GM21786 (cell line): ENCODE measurements at regions not wholly inside any gene's neighbourhood (a gene's known extent, or its start where the extent isn't known, plus 50 kb on each side); places are given as distances from the start of the nearest gene placed in this dataset.

Experiments used
- ATAC-seq: cut with Tn5 transposase; IDR thresholded peaks from one replicate; pipeline ENCODE4 v1.9.1; 2021; ENCODE audit not compliant: unreplicated experiment

- no peak for ATAC-seq
These were observed 265.4 kb upstream of the HES1 start for GRCh38 chr3:193870376-193871219.

GRCh38 chr3:193871220-193871485 is 264.8 kb upstream of the HES1 start:
- no peak for ATAC-seq

GRCh38 chr3:193872265-193872753 is 263.6 kb upstream of the HES1 start:
- ATAC-seq: peak; percentile 73

GRCh38 chr3:193873426-193874201 is 262.3 kb upstream of the HES1 start:
- no peak for ATAC-seq

- ATAC-seq: no peak
These were observed 261.4 kb upstream of the HES1 start for GRCh38 chr3:193874512-193874911.

- ATAC-seq: no peak
These were observed 260.9 kb upstream of the HES1 start for GRCh38 chr3:193874997-193875593.

- ATAC-seq: no peak
These were observed 260.2 kb upstream of the HES1 start for GRCh38 chr3:193875601-193876321.

- ATAC-seq: no peak
These were observed 256.7 kb upstream of the HES1 start for GRCh38 chr3:193879099-193879863.

- no peak for ATAC-seq
These were observed 256.1 kb upstream of the HES1 start for GRCh38 chr3:193879864-193880242.

- ATAC-seq: no peak
These were observed 253.9 kb upstream of the HES1 start for GRCh38 chr3:193882091-193882490.

GRCh38 chr3:193883551-193883950 is 252.4 kb upstream of the HES1 start:
- no peak for ATAC-seq

GRCh38 chr3:193884027-193884426 is 251.9 kb upstream of the HES1 start:
- no peak for ATAC-seq

GRCh38 chr3:193884652-193885051 is 251.3 kb upstream of the HES1 start:
- ATAC-seq: no peak

GRCh38 chr3:193885832-193886231 is 250.1 kb upstream of the HES1 start:
- no peak for ATAC-seq

- ATAC-seq: no peak
These were observed 245.7 kb upstream of the HES1 start for GRCh38 chr3:193890016-193890897.

GRCh38 chr3:193894121-193894863 is 241.7 kb upstream of the HES1 start:
- ATAC-seq: no peak

GRCh38 chr3:193895409-193895808 is 240.5 kb upstream of the HES1 start:
- no peak for ATAC-seq

GRCh38 chr3:193896419-193896818 is 239.5 kb upstream of the HES1 start:
- ATAC-seq: no peak

- no peak for ATAC-seq
These were observed 238.7 kb upstream of the HES1 start for GRCh38 chr3:193897288-193897687.
